GM19328 (cell line): ENCODE measurements at regions not wholly inside any gene's neighbourhood (a gene's known extent, or its start where the extent isn't known, plus 50 kb on each side); places are given as distances from the start of the nearest gene placed in this dataset.

Source experiments
- ATAC-seq: cut with Tn5 transposase; IDR thresholded peaks from one replicate; pipeline ENCODE4 v1.9.1; 2021; ENCODE audit warnings: mild to moderate bottlenecking, moderate library complexity; ENCODE audit not compliant: unreplicated experiment

DNA sequence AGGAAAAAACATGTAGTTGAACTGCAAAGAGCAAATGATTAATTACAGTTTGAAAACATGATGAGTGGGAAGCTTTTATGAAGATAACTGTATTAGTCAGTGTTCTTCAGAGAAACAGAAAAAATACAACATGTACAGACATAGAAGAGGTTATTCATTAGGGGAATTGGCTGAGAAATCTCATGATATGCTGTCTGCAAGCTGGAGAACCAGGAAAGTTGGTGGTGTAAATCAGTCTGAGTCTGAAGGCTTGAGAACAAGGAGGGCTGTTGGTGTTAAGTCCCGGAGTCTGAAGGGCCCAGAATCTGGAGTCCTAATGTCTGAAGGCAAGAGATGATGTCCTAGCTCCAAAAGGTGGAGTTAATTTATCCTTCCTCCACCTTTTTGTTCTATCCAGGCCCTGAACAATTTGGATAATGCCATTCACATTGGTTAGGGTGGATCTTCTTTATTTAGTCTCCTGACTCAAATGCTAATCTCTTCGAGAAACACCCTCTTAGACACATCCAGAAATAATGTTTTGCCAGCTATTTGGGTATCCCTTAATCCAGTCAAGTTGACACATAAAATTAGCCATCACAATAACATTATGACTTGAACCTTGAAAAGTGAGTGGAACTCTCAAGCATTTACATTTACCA is 672.9 kb upstream of the PTBP2 start:
- no peak for ATAC-seq

DNA sequence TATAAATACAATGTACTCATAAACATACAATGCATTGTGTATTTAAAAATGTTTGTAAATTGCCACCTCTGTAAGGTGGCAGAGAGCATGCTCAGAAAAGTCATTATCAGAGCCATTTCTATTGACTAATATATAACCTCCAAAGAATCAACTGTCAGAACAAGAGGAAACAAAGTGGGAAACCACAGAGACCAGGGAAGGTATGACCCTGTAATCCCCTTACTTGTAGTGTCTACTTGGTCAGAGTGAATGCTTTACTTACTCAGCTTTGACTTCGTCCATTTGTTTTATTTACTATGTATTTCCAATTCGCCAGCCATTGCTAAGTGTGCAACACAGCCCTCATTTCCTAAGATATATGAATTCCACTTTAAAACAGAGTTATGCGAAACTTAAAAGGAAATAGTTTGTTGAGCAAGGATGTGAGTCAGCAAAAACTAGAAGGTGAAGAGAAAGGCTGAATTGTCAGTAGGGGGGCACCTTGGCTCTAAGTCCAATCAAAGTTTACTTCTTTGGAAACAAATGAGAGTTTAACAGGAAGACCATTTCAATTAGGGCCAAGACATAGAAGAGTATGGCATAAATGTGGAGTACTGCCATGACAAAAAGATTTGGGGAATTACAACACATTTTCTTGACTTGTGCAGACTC is 671.7 kb upstream of the PTBP2 start:
- ATAC-seq = no peak

DNA sequence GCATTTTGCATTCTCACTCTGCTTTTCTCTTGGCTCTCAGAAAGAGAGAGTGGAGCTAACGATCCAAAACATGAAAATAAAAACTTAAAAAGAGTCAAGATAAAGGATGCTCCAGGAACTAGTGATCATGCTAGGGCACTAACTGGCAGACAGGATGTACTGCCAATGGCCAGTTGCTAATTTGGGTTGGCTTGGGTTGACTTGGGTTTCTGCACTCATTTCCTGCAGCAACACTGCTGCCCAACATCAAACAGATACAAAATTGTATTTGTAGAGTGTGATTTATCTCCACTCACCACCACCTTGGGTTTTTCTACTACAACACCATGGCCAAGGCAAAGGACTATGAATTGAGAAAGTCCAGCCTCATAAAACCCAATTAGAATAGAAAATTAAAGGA is 662.3 kb upstream of the PTBP2 start:
- no peak for ATAC-seq

DNA sequence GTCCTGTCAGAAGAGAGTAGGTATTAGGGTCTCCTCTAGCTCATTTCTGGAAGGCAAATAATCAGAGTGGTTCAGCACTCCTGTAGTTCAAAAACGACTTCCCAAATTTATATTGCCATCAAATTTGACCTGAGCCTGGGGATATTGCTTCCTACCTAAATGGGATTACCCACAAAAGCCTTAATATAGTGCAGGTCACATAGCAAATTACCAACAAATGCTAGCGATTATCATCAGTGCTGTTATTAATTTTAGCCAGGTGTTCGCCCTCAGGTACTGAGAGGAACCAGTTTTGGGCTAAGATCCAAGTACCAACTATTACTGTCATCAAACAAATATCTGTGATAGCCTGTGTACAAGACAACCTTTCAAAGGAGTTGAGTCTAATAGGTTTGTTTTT is 661.8 kb upstream of the PTBP2 start:
- no peak for ATAC-seq

DNA sequence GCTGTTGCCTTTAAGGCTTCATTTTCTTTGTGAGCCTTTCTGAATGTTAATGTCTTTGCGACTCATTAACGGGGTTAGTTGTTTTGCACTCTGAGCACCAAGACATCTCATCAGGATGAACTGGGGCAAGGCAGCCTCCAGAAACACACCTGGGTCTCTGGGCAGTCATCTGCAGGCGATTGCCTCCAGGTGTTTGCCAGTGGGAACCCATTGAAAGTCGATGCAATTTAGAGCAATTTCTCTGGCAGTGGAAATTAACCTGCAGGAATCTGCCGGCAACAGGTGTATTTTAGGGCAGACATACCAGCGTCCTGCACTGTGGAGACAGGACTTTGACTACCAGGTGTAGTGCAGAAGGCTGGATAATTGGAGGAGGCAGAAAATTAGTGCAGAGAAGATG is 661.0 kb upstream of the PTBP2 start:
- ATAC-seq = no peak

DNA sequence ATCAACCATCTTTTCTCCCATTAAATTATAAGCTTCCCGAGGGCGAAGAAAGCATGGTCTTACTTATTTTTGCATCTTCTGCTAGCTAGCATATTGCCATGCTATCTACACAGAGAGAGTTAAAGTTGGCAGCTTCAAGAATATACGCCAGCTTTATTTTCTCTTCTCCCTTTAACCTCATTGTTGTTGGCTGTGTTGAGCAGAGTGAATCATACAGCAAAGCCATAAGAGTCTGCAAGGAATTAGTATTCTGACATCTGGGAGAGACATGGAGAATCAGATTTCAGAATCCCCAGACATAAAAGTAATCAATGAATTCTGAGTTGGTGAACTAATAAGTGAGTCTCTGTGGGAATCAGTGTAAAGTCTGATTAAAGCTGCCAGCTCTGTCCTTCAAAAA is 649.6 kb upstream of the PTBP2 start:
- no peak for ATAC-seq

DNA sequence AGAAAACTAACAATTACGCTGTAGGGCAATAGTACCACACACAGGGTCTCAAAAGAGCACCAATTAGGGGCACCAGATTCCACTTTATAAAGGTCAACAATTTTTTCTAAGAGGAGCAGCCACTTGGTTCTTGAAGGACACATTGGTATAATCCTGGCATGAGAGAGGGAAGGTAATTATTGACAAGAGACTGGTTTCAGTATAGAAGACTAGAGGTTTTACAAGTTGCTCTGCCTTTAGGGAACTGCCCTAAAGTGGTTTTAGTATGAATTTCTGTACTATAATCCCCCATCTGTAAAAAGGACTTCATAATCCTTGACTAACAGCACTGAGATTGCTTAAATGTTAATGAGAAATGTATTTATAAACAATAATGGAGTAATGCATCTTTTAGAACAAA is 648.5 kb upstream of the PTBP2 start:
- ATAC-seq = no peak

DNA sequence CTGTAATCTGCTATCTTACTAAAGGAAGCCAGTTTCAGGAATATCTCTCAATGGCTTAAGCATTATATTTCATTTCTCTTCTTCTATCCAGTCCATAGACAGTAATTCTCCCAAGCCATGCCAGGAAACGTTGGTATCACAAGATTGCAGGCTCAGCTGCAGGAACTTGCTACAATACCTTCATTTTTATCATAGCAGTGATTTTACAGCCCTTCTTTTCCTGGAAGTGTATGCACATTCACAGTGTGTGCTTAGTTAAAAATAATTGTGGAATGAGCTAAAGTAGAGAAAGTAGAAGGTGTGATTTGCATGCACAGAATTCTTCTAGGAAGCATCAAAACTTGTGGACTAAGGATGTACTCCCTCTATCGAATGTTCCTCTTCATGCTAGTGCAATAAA is 647.2 kb upstream of the PTBP2 start:
- ATAC-seq = no peak

DNA sequence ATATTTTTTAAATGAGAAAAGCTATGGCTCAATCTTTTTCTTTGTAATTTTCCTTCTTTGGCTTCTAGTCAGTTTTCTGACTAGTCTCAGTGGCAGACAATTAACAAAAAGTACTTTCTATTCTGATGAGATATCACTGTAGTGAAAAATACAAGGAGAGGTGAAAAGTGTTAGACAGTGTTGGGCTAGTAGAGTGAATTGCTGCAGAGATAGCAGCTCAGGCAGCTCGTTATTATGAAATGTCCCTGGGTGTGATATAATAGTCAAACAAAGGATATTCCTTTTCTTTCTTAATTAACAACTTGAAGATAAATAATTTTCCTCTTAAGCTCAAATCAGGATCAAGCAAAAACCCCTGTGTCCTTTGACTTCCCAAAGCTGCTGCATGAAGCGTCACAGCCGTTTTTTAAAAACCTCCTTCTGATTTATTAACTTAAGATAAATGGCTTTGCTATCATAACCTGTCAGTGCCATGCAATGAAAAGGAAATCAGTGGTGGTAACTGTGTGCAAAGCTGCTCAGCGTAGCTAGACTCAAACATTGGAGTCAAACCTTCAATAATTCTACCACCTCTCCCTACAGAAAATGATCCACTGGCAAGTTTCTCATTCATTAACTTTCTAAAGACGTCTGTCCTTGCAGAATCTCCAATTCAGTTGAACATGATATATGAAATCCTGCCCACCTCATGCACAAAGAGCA is 646.6 kb upstream of the PTBP2 start:
- ATAC-seq = no peak

DNA sequence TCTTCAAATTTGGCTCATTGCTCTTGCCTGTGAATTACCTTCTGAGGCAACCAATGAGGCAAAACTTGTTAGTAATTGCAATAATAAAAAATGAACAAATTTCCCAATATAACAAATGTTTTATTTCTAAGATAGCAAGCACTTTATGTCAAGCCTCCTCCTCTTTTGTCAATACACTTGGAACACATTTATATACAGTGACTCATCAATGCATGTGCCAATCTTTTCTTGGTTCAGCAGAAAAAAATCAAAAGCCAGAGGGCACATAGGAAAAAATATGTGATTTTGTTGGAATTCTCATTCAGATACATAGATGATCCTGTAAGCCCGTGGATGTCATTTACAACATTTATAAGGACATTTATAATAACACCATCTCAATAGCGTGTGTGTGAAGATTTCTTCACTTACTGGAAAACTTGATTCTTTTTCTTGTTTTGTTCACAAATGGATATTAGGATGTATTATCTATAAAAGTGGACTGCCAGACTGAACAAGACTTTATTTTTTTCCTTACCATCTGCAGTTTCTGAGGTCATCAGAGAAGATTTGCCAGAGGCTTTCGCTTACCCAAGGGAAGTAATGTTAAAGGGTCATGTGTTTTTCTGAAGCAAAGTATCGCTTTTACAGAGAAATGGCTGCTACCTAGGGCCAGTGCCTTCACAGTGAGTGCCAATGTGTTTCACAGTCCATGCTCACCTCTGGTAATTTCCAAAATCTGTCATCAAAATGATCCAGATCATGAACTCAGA is 645.7 kb upstream of the PTBP2 start:
- no peak for ATAC-seq

DNA sequence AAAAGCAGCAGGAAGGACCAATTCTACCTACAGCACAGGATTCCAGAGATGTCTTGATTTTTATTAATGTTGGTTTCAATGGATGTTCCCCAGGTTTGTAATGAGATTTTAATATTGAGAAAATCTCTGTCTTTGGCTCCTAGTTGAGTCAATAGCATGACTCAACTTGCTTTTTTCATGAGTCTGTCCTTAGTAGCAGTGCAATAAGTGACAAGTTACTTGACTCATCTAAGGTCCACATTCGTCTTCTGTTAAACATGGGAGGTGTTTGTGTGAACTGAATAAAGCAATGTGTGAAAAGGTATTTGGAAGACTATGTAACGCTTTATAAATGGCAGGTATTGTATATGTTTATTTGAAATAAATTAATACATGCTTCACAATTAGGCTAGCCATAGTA is 645.0 kb upstream of the PTBP2 start:
- ATAC-seq = no peak

DNA sequence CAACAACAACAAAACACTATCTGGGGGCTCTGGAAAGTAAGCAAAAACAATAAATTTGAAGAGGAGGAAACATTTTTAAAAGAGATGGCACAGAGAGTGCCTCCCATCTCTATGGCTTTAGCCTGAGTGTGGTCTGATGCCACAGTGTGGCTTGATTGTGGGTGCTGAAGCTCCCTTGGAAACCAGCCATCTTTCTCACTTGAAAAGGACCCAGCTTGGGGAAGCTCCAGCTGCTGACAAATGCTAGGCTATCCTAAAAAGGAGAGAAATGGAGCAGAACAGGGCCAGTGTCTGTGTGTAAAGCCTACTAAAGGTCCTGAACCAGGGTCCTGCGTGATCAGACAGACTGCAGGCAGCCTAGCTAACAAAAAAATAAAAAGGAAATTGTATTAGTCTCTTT is 642.0 kb upstream of the PTBP2 start:
- ATAC-seq = no peak

DNA sequence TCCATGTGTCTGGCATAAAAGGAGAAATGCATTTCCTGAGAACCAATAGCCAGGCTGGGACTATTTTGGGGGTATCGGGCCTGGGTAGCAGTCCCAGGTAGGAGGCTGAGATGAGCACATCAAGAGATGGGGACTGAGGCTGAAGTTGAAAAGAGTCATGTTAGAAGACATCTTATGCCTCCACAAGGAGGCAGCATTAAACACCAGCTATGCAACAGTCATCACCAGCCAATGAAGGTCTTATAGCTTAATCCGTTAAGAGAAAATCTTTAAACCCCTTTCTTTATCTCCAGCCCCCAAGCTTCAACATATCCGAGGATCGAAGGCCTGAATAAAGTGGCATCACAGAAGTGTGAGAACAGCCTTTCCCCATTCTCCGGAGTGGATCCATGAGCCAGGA is 640.7 kb upstream of the PTBP2 start:
- ATAC-seq = no peak

DNA sequence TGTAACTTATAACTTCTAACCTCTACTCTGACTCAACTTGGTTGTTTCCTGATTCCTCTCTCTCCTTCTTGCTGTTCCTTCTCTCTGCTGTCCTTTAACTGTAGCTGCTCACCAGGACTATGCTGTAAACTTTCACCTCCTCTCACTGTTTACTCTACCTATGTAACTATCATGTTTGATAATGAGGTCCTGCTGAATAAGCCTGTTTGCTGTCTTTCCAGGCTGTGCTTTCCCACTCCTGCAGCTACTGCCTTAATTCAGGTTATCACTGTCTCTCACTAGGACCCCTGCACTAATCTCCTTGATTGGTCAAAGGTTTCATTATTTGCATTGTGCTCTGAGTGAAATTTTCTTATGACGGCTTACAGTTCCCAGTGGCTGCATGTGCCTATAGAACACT is 633.9 kb upstream of the PTBP2 start:
- ATAC-seq = no peak

DNA sequence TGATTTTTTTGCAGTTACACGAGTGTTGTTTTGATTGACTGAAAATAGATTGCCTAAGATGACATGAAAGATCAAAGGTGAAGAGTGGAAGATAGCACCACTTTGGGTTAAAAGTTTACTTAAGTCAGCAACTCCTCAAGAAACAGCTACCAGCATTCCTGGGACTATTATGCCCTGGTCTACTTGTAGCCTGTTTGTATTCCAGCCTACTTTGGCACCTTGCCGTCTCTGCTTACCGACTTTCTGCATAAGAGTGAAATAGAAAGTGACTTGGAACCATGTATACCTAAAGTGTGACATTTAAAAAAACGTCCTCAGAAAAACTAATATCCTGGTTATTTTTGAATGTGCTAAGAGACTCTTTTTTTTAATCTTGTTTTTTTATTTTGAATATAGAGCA is 631.5 kb upstream of the PTBP2 start:
- no peak for ATAC-seq

DNA sequence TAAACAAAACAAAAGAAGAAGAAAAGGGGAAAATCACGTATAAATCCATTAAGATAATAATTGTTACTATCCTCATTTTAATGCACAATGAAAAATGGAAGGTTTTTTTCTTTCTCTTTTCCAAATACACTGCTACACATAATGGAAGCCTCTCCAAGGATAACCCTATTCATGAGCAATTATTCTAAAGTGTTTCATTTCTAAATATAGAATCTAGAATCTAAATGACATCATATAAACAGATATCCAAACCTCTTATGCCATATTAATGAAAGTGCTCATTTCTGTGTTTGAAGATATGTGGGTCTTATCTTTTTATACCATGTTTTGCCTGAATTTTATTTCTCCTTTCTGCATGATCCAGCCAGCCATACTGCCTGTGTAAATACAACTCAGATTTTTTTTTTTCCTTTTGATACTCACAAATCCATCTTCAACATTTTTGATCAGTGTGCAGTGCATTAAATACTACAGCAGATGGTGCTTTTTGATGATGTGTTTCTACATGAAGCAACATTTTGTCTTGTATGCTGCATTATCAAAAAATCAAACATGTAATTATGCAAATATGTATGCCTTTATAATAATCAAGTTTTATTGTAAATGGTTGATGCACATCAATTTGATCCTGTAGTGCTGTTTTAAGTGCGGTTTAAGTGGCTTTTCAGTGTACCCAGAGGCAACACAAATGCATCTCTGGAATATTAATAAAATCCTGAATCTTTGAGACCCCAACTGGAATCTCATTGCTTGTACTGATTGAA is 625.6 kb upstream of the PTBP2 start:
- no peak for ATAC-seq

DNA sequence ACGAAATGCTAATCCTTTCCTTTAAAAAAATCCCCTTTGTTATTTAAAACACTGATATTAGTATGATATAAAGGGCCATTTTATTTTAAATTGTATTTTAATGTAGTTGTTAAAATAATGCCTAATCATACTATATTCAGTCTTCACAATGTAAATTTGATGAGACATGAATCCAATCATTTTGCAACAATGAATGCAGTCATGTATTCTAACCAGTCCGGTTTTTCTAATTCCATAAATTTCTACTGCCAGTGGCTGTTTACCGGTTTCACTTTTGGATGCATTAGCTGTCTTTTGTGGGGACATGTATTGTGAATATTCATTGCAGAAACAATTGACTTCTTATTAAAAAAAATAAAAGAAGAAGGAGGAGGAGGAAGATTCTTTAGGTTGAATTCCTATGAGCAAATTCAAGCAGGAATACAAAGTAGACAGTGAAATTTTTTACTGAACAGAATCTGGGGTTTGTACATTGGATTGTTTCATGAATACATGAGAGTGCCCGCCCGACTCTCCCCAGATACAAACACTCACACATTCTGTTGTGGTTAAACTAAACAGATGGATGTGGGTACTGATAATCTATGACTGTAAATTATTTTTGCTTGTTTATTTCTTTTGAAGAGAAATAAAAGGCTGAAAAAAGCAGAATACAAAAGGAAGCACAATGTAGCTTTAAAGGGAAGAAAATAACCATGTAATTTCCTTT is 624.8 kb upstream of the PTBP2 start:
- ATAC-seq = no peak

DNA sequence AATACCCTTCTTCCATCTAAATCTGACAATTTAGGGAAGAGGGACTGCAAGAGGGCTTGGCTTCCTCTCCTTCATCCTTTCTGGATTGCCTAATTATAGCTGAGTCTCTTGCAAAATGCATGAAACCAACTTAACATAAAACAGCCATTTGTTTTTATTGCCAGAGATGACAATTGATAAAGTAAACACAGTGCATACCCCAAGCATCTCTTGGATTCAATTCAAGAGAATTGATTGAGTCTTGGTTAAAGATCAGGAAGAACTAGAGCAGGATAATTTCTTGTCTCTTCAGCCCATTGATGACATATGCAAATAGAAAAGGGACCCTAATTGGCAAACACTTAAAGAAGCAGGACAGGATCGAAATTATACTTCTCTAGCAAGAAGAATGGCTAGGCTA is 617.1 kb upstream of the PTBP2 start:
- ATAC-seq = no peak

DNA sequence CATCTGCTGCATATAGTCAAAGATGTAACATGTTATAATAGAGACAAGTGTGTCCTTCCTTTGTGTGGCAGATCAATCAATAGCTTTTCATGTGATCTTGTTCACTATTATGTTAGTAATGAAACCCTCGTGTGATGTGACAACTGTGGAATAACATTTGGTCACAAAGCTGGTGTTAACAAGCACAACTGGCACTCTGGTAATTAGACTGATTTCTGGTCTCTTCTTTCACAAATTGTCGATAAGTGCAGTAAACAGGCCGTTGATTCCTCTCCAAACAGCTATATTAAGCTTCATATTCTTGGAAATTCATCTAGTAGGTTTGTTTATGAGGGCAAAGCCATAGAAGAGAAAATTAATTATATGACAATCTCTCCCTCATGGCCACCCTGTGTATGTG is 616.7 kb upstream of the PTBP2 start:
- ATAC-seq = no peak

DNA sequence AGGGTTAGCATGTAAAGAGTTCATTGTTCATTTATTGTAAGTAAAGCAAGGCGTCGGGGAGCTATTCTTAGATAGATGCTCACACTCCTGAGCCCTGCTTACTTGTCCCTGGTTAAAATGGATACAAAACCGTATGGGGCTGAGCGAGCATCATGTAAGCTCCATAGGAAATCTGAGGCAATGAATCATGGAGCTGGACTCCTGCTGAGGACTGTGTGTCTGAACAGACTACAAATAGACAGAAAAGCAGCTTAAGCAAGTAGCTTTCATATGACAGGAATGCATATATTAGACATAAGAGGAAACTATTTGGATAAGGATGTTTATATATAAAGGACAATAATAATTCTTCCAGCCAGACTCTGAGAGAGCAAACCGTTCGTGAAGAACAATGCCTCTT is 604.9 kb upstream of the PTBP2 start:
- ATAC-seq = no peak
